ENCODE measurements at regions not wholly inside any gene's neighbourhood (a gene's known extent, or its start where the extent isn't known, plus 50 kb on each side); places are given as distances from the start of the nearest gene placed in this dataset.
"Not testable (repeated sequence)": the region's sequence is repeated elsewhere in the genome, so short reads cannot be mapped to it uniquely, and the experiment has no call there.

DNA sequence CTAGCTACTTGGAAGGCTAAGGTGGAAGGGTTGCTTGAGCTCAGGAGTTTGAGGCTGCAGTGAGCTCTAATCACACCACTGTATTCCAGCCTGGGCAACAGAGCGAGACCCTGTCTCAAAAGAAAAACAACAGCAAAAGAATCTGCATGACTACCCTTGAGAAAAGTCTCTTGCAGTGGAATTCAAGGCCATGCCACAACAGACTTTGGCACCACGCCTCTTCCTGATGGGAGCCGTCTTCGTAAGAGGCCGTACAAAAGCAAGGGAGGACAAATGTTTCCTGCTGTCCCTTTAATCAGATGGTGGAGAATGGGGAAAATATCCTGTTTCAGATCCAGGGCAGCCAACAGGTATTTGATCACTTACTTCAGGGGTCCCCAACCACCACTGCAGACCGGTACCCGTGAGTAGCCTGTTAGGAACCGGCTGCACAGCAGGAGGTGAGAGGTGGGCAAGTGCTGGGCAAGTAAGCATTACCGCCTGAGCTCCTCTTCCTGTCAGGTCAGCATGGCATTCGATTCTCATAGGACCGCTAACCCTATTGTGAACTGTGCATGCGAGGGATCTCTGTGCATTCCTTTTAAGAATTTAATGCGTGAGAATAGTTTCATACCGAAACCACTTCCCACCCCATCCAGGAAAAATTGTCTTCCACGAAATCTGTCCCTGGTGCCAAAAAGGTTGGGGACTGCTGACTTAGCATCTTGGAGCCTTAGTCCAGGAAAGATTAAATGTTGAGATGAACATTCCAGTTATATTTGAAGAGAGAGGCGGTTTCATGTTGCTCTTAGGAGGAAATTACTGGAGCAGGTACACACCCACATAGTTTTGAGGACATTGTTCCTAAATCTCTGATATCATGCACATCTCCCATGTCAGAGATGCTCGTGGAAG lies 94.4 kb upstream of the XPO1 start:
- in situ Hi-C loops (cut with HindIII; ENCODE audit: low sequenced_read_pairs), result no loop called here

DNA sequence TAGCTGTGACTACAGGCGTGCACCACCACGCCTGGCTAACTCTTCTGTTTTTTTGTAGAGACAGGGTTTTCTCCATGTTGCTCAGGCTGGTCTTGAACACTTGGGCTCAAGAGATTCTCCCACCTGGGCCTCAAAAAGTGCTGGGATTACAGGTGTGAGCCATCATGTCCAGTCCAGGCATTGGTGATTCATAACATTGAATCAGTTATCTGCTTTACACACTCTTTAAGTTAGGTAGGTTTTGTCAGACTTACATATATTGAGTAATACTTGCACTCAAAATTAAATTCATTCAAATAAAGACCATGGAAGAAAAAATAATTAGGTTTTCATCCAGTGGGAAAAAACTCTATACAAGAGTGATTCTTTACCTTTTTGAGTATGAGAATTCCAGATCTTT lies 93.2 kb upstream of the XPO1 start:
- in situ Hi-C loops (cut with HindIII; ENCODE audit: low sequenced_read_pairs), result no loop called here

DNA sequence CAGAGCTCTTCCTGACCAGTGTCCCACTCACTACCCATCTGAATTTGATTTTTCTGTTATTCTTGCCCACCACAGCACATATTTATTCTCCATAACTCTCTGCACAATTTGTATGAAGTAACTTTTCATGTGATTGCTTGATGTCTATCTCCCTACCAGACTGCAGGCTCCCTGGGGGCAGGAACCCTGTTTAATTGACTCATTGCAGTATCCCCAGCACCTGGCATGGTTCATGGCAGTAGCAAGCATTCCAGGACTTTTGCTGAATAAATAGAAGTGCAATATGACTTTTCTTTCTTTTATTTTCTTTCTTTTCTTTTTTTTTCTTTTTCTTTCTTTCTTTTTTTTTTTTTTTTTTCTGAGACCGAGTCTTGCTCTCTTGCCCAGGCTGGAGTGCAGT lies 88.7 kb upstream of the XPO1 start:
- in situ Hi-C loops (cut with HindIII; ENCODE audit: low sequenced_read_pairs), result no loop called here

DNA sequence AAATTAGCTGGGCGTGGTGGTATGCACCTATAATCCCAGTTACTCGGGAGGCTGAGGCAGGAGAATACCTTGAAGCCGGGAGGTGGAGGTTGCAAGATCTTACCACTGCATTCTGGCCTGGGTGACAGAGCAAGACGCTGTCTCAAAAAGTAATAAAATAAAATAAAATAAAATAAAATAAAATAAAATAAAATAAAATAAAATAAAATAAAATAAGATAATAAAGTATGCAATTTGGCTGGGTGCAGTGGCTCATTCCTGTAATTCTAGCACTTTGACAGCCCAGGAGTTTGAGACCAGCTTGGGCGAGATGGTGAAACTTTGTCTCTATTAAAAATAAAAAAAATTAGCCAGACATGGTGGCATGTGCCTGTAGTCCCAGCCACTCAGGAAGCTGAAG lies 85.6 kb upstream of the XPO1 start:
- in situ Hi-C loops (cut with HindIII; ENCODE audit: low sequenced_read_pairs), result no loop called here

DNA sequence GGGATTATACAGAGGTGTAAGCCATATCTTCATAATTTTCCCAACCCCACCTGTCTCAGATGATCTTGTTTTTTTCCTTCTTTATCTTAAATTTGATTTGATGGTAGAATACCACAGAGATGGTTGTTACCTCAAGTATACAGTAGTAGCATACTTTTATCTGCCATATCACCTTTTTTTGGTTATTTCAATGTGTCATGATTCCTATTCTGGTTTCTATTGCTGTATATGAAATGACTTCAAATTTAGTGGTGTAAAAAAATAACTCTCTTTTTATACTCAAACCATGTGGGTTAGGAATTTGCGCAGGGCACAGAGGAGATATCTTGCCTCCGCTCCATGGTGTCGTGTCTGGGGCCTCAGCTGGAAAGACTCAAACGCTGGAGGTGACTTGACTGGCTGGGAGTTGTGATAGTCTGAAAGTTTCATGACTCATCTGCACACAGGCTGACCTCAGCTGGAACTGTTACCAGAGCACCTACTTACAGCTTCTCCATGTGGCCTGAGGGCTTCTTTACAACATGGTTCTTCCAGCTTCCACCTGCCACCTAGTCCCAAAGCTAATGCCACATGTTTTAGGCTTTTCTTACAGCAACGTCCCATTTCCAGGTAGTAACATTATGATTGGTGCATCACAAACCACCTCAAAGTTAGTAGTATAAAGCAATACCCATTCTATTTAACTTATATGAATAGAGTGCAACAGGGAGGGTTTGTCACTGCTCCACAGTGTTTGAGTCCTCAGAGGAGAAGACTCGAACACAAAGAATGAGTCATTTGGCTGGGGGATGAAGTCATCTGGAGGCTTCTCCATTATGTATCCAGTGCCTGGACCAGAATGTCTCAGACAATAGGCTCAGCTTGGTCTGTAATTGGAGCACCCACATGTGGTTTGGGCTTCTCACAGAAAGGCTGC lies 82.3 kb upstream of the XPO1 start:
- in situ Hi-C loops (cut with HindIII; ENCODE audit: low sequenced_read_pairs), result no loop called here

DNA sequence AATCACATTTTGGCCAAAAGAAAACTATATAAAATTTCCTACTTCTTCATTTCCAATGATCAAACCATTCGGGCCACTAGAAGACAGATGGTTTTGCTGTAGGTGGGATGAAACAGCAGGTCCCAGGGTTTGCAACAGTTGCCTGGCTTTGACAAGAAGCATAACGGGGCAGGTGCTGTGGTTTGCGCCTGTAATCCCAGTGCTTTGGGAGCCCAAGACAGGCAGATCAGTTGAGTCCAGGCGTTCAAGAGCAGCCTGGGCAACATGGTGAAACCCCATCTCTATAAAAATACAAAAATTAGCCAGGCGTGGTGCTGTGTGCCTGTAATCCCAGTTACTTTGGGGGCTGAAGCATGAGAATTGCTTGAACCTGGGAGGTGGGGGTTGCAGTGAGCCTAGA lies 81.4 kb upstream of the XPO1 start:
- in situ Hi-C loops (cut with HindIII; ENCODE audit: low sequenced_read_pairs), result loop anchor here (10.0 kb wide), 1 partner anchor 65 kb away; no protein-coding TSS in a partner anchor

DNA sequence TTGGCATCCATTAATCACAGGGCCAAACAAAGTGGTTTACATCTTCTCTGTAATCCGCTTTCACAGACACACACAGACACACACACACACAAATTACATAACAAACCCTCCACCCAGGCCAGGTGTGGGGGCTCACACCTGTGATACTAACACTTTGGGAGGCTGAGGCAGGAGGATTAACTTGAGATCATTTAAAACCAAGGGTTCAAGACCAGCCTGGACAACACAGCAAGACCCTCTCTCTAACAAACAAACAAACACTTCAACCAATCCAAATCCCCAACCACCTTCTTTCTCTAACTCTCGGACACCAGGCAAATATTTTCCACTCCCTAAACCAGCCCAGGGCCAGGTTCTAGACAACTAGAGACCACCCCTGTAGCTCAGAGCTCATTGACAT lies 79.5 kb upstream of the XPO1 start:
- in situ Hi-C loops (cut with HindIII; ENCODE audit: low sequenced_read_pairs), result loop anchor here (10.0 kb wide), 1 partner anchor 63 kb away; no protein-coding TSS in a partner anchor

DNA sequence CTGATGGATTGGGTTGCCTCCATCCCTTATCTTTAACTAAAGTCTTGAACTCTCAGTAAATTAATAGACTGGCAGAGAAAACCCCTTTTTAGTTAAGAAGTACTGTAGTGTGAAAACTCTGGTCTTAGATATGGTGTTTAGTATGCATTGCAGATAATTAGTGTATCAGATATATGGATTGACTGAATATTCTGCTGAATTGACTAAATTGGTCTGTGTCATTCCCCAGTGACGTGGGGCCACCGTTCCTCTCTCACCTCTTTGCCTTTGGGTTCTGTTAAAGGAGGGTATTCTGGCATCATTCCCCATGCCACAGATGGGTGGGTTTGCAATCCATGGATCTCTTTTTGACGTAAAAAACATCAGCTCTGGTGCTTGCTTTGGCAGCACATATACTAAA lies 67.1 kb upstream of the XPO1 start:
- in situ Hi-C loops (cut with HindIII; ENCODE audit: low sequenced_read_pairs), result no loop called here

DNA sequence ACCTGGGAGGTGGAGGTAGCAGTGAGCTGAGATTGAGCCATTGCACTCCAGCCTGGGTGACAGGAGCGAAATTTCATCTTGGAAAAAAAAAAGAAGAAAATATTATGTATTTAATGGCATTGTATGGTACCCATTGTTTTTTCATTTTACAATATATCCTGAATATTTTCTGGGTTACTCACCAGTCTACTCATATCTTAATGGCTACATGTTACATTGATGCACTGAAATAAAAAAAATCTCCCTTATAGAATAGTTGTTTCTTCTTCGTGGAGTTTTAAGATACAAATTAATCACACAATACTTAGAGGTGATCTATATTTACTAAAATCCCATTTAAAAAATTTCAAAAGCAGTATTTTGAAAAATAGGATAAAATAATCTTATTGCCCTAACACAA lies 66.3 kb upstream of the XPO1 start:
- in situ Hi-C loops (cut with HindIII; ENCODE audit: low sequenced_read_pairs), result no loop called here

DNA sequence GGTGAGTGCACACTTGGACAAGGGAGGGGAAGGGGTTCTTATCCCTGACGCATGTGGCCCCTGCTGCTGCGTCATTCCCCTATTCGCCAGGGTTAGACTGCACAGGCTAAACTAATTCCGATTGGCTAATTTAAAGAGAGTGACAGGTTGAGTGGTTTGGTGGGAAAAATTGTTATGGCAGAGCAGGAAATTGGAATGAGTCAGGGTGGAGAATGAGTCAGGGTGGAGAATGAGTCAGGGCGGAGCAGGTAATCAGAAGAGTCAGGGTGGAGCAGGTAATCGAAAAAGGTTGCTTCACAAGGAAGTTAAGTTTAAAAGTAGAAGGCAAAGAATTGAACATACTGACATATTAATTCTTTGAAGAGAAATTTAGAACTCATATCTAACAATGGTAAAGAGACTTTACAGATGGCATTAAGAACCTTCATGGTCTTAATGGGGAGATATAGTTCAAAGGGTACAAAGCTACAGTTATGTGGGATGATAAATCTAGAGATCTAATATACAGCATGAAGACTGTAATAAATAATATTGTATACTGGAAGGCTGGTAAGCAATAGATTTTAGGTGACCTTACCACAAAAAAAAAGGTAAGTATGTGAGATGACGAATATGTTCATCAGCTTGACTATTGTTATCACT lies 60.5 kb upstream of the XPO1 start:
- in situ Hi-C loops (cut with HindIII; ENCODE audit: low sequenced_read_pairs), result not testable (repeated sequence)

DNA sequence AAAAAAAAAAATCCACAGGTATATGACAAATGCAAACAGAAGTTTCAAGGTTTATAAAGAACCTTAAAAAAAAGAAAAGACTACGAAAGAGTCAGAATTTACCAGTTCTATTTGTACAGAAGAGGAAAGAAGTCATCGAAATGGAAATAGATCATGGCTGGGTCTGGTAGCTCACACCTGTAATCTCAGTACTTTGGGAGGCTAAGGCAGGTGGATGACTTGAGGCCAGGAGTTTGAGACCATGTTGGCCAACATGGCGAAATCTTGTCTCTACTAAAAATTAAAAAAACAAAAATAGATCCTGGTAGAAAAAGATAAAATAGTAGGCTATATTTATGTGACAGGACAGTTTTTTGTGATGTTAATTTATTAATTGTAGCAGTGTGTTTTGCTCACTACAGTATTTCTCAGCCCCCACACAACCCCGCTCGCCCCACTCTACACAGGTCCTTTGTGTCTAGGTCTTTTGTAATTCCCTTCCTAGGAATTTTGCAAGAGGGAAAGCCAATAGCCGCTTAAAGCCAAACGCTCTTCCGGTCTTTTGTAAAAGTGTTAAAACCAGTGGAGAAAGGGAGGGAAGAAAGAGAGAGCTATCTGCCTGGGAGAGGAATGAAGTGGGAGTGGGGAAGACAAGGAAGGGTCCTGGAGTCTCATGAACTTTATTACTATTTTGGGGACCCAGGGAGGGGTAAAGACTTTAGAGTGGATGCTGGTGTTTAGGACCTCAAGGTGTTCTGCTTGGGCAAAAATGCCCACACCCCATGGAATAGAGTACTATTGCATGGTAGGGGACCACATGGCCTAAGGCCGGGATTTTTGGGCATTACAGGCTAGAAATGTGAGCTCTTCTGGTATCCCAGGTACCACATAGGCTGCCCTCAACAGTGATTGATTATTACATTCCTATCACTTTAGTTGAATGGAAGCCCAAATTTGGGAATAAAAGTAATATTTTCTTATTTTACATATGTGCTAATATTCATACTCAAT lies 59.4 kb upstream of the XPO1 start:
- in situ Hi-C loops (cut with HindIII; ENCODE audit: low sequenced_read_pairs), result no loop called here

DNA sequence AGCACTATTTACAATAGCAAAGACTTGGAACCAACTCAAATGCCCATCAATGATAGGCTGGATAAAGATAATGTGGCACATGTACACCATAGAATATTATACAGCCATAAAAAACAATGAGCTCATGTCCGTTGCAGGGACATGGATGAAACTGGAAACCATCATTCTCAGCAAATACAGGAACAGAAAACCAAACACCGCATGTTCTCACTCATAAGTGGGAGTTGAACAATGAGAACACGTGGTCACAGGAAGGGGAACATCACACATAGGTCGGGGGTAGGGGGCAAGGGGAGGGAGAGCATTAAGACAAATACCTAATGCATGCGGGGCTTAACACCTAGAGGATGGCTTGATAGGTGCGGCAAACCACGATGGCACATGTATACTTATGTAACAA lies 56.0 kb upstream of the XPO1 start:
- in situ Hi-C loops (cut with HindIII; ENCODE audit: low sequenced_read_pairs), result not testable (repeated sequence)

DNA sequence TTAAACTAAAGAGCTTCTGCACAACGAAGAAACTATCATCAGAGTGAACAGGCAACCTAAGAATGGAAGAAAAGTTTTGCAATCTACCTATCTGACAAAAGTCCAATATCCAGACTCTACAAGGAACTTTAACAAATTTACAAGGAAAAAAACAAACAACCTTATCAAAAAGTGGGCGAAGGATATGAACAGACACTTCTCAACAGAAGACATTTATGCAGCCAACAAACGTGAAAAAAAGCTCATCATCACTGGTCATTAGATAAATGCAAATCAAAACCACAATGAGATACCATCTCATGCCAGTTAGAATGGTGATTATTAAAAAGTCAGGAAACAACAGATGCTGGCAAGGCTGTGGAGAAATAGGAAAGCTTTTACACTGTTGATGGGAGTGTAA lies 55.5 kb upstream of the XPO1 start:
- in situ Hi-C loops (cut with HindIII; ENCODE audit: low sequenced_read_pairs), result not testable (repeated sequence)

DNA sequence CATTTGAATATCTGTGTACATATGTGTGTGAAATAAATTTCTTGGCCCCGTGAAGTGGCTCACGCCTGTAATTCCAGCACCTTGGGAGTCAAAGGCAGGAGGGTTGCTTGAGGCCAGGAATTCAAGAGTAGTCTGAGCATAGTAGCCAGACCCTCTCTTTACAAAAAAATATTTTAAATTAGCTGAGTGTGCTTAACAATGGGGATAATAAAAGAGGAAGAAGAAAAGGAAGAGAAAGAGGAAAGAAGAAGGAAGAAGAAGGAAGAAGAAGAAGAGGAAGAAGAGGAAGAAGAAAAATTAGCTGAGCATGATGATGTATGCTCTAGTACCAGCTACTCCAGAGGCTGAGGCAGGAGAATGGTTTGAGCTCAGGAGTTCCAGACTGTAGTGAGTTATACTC lies 52.1 kb upstream of the XPO1 start:
- in situ Hi-C loops (cut with HindIII; ENCODE audit: low sequenced_read_pairs), result no loop called here

DNA sequence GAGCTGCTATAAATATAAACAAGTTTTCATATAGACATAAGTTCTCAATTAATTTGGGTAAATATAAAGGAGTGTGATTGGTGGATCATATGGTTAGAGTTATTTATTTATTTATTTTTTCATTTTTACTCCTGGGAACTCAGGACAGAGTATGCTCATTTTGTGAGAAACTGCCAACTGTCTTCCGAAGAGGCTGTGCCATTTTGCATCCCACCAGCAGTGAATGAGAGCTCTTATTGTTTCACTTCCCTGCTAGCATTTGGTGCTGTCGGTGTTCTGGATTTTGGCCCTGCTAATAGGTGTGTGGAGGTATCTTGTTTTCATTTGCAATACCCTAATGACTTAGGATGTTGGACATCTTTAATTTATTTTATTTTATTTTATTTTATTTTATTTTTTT lies 50.4 kb upstream of the XPO1 start:
- in situ Hi-C loops (cut with HindIII; ENCODE audit: low sequenced_read_pairs), result no loop called here

All from DLD1 (cell line).